Chondrocyte (in vitro differentiated cells): ENCODE measurements at regions not wholly inside any gene's neighbourhood (a gene's known extent, or its start where the extent isn't known, plus 50 kb on each side); places are given as distances from the start of the nearest gene placed in this dataset.

Experiments
- DNase-seq: peaks from one replicate; pipeline ENCODE4 v3.0.0; 2021; ENCODE audit warnings: mixed read lengths, low spot score
- H3K27ac Mint-ChIP-seq: one replicate; pipeline ENCODE4 v1.8.0; 2021; ENCODE audit warnings: mild to moderate bottlenecking, moderate library complexity, mixed read lengths; ENCODE audit not compliant: unreplicated experiment
- H3K27me3 Mint-ChIP-seq: 2 replicates; pipeline ENCODE4 v1.8.0; 2021; ENCODE audit warnings: low read depth, mixed read lengths
- H3K36me3 Mint-ChIP-seq: 2 replicates; pipeline ENCODE4 v1.8.0; 2021; ENCODE audit warnings: low read depth, mixed read lengths
- H3K4me1 Mint-ChIP-seq: 2 replicates; pipeline ENCODE4 v1.8.0; 2021; ENCODE audit warnings: low read depth, mild to moderate bottlenecking, mixed read lengths
- H3K4me3 Mint-ChIP-seq: one replicate; pipeline ENCODE4 v1.8.0; 2021; ENCODE audit warnings: mild to moderate bottlenecking, moderate library complexity, mixed read lengths; ENCODE audit not compliant: unreplicated experiment
- H3K9me3 Mint-ChIP-seq: 2 replicates; pipeline ENCODE4 v1.8.0; 2021; ENCODE audit warnings: low read depth, mixed read lengths
- CTCF ChIP-seq: fragments of 200-600 bp; sonication (generic); IDR thresholded peaks from 2 replicates; pipeline ENCODE4 v1.5.0; 2021; ENCODE audit warnings: antibody characterized with exemption, mild to moderate bottlenecking, moderate library complexity

GRCh38 chr1:216904471-216904870, 181.2 kb upstream of the ESRRG start:
- H3K4me1 Mint-ChIP-seq, result peaks cover 4% of the 10 kb centered on the region
- no peak overlapping the region for H3K27ac Mint-ChIP-seq
- no peak for TF ChIP-seq CTCF
- H3K4me3 Mint-ChIP-seq, result no peak overlapping the region
- no peaks in the 10 kb centered on the region for H3K36me3 Mint-ChIP-seq
- no peak for DNase-seq
- H3K9me3 Mint-ChIP-seq, result no peaks in the 10 kb centered on the region
- H3K27me3 Mint-ChIP-seq, result no peaks in the 10 kb centered on the region

GRCh38 chr1:216903382-216903740, 180.1 kb upstream of the ESRRG start:
- H3K27ac Mint-ChIP-seq, result no peak overlapping the region
- no peak for TF ChIP-seq CTCF
- no peaks in the 10 kb centered on the region for H3K27me3 Mint-ChIP-seq
- no peaks in the 10 kb centered on the region for H3K9me3 Mint-ChIP-seq
- no peak for DNase-seq
- H3K4me3 Mint-ChIP-seq, result no peak overlapping the region
- peaks cover 4% of the 10 kb centered on the region for H3K4me1 Mint-ChIP-seq
- H3K36me3 Mint-ChIP-seq, result no peaks in the 10 kb centered on the region

GRCh38 chr1:216902669-216903381, 179.6 kb upstream of the ESRRG start:
- H3K27ac Mint-ChIP-seq, result no peak overlapping the region
- H3K27me3 Mint-ChIP-seq, result no peaks in the 10 kb centered on the region
- no peak for DNase-seq
- peaks cover 4% of the 10 kb centered on the region for H3K4me1 Mint-ChIP-seq
- TF ChIP-seq CTCF, result no peak
- H3K4me3 Mint-ChIP-seq, result no peak overlapping the region
- no peaks in the 10 kb centered on the region for H3K36me3 Mint-ChIP-seq
- no peaks in the 10 kb centered on the region for H3K9me3 Mint-ChIP-seq

- no peak for TF ChIP-seq CTCF
- Mint-ChIP-seq H3K9me3 (no peaks in the 10 kb centered on the region), H3K4me3 (no peak overlapping the region), H3K36me3 (no peaks in the 10 kb centered on the region), H3K27me3 (peaks cover 3% of the 10 kb centered on the region), H3K27ac (no peak overlapping the region), H3K4me1 (peaks cover 4% of the 10 kb centered on the region)
- DNase-seq, result no peak
Observed at GRCh38 chr1:216900116-216900620, 176.9 kb upstream of the ESRRG start.

- H3K27ac Mint-ChIP-seq, result no peak overlapping the region
- H3K36me3 Mint-ChIP-seq, result no peaks in the 10 kb centered on the region
- H3K27me3 Mint-ChIP-seq, result peaks cover 5% of the 10 kb centered on the region
- DNase-seq, result no peak
- TF ChIP-seq CTCF, result no peak
- H3K4me3 Mint-ChIP-seq, result no peak overlapping the region
- peaks cover 4% of the 10 kb centered on the region for H3K4me1 Mint-ChIP-seq
- no peaks in the 10 kb centered on the region for H3K9me3 Mint-ChIP-seq
Observed at GRCh38 chr1:216898801-216899200, 175.6 kb upstream of the ESRRG start.
